HepG2 (cell line): ENCODE measurements at regions not wholly inside any gene's neighbourhood (a gene's known extent, or its start where the extent isn't known, plus 50 kb on each side); places are given as distances from the start of the nearest gene placed in this dataset.

Experiments used
- ATAC-seq: fragments of 200-7000 bp; cut with Tn5 transposase; 3 replicates; pipeline ENCODE4 v1.9.1; 2020; ENCODE audit warnings: mild to moderate bottlenecking, moderate library complexity
- BruUV-seq: library from RNA; stranded (reverse); fragments of 400-500 nt; replicated peaks from 2 replicates; lab custom pipeline; 2021; lab: Mats Ljungman, UMichigan
- CTCF ChIA-PET: fragments of 300-600 bp; formaldehyde crosslinking; extraction: SDS; loops from one replicate; lab custom pipeline; 2021; ENCODE audit warnings: low total read pairs, inconsistent platforms, low intra/inter-chr PET ratio; lab: Yijun Ruan, JAX
- POLR2A ChIA-PET: fragments of 350-600 bp; sonication (Branson Sonifier 250); formaldehyde crosslinking; loops from one replicate; lab custom pipeline; 2020; ENCODE audit warnings: antibody characterized with exemption, inconsistent platforms; lab: Yijun Ruan, JAX
- DNase-seq: peaks from one replicate; pipeline ENCODE4 v3.0.0-alpha.2; 2015; ENCODE audit warnings: low spot score
- FAIRE-seq: peaks from 3 replicates; lab custom pipeline; 2011; peaks lifted over from hg19 to GRCh38; lab: Jason Lieb, UNC
- H2AFZ ChIP-seq: one replicate; pipeline ENCODE4 v1.6.1; 2011; ENCODE audit warnings: low read length, inconsistent platforms
- H3K27ac ChIP-seq: fragments of 300-600 bp; 3 replicates; pipeline ENCODE4 v1.8.0; 2011; ENCODE audit warnings: mixed run types, mild to moderate bottlenecking, mixed read lengths, low read length, inconsistent platforms; ENCODE audit not compliant: insufficient read depth; ENCODE audit errors: extremely low read length
- H3K27me3 ChIP-seq, 2 experiments: fragments of 200-600 bp in 1 of 2; 2 replicates in 1 of 2; 3 replicates in 1 of 2; pipeline versions ENCODE4 v1.6.0 to v1.8.0; 2011; ENCODE audit warnings: low read length in 2 of 2, mild to moderate bottlenecking in 2 of 2, moderate library complexity in 2 of 2, inconsistent platforms in 1 of 2; ENCODE audit not compliant: insufficient read depth in 2 of 2, control insufficient read depth in 1 of 2
- H3K36me3 ChIP-seq, 2 experiments: fragments of 200-600 bp in 1 of 2; replicated peaks in 1 of 2; 2 replicates in 1 of 2; 3 replicates in 1 of 2; pipeline versions ENCODE4 v1.5.1 to v1.8.0; 2011; ENCODE audit warnings: low read length in 2 of 2, inconsistent platforms in 1 of 2; ENCODE audit not compliant: insufficient read depth in 2 of 2, control insufficient read depth in 1 of 2
- H3K4me1 ChIP-seq: 2 replicates; pipeline ENCODE4 v1.5.1; 2012; ENCODE audit warnings: low read length, inconsistent platforms; ENCODE audit not compliant: insufficient read depth
- H3K4me2 ChIP-seq: 2 replicates; pipeline ENCODE4 v1.6.0; 2011; ENCODE audit warnings: low read depth, low read length, inconsistent platforms
- H3K4me3 ChIP-seq, 3 experiments: fragments of 200-600 bp in 1 of 3; sonication (generic), shearing (Covaris generic) in 1 of 3; replicated peaks in 1 of 3; 2 replicates each; pipeline ENCODE4 v1.5.1; 2011 to 2016; ENCODE audit warnings: low read length in 3 of 3, inconsistent platforms in 2 of 3, low read depth in 2 of 3, mild to moderate bottlenecking in 2 of 3, control low read depth in 1 of 3, mixed read lengths in 1 of 3; ENCODE audit not compliant: insufficient read depth in 1 of 3
- H3K79me2 ChIP-seq: one replicate; pipeline ENCODE4 v1.6.1; 2011; ENCODE audit warnings: low read length, inconsistent platforms; ENCODE audit not compliant: insufficient read depth
- H3K9ac ChIP-seq: 2 replicates; pipeline ENCODE4 v1.6.0; 2011; ENCODE audit warnings: mild to moderate bottlenecking, low read depth, low read length, inconsistent platforms; ENCODE audit not compliant: insufficient read depth
- H3K9me3 ChIP-seq: 2 replicates; pipeline ENCODE4 v1.5.1; 2012; ENCODE audit warnings: mild to moderate bottlenecking, low read length
- H4K20me1 ChIP-seq: 2 replicates; pipeline ENCODE4 v1.6.0; 2011; ENCODE audit warnings: inconsistent platforms, mild to moderate bottlenecking, low read length, moderate library complexity; ENCODE audit not compliant: insufficient read depth
- CENPBD1 ChIP-seq: sonication (generic); formaldehyde crosslinking; IDR thresholded peaks from 2 replicates; pipeline ENCODE4 v1.8.0; 2022; ENCODE audit warnings: missing genetic modification reagents, low read depth, mild to moderate bottlenecking, borderline replicate concordance
- HOXA3 ChIP-seq: sonication (generic); formaldehyde crosslinking; IDR thresholded peaks from 2 replicates; pipeline ENCODE4 v1.5.0; 2020; ENCODE audit warnings: missing genetic modification reagents
- MBD4 ChIP-seq: IDR thresholded peaks from 2 replicates; pipeline ENCODE4 v1.6.1; 2012; ENCODE audit warnings: low read length, inconsistent platforms, borderline replicate concordance
- TEF ChIP-seq: sonication (generic); formaldehyde crosslinking; IDR thresholded peaks from 2 replicates; pipeline ENCODE4 v1.5.0; 2020; ENCODE audit warnings: missing genetic modification reagents
- TMF1 ChIP-seq: sonication (generic); formaldehyde crosslinking; IDR thresholded peaks from 2 replicates; pipeline ENCODE4 v1.8.1; 2022; ENCODE audit warnings: low read depth, missing genetic modification reagents
- ZFP82 ChIP-seq: sonication (generic); formaldehyde crosslinking; IDR thresholded peaks from 2 replicates; pipeline ENCODE4 v1.5.1; 2020; ENCODE audit warnings: mild to moderate bottlenecking, missing genetic modification reagents, borderline replicate concordance
- ZNF331 ChIP-seq: sonication (generic); formaldehyde crosslinking; IDR thresholded peaks from 2 replicates; pipeline ENCODE4 v1.4.0; 2020; ENCODE audit warnings: missing genetic modification reagents
- ZNF337 ChIP-seq: sonication (generic); formaldehyde crosslinking; IDR thresholded peaks from 2 replicates; pipeline ENCODE4 v1.5.1; 2020; ENCODE audit warnings: missing genetic modification reagents, low read depth, mild to moderate bottlenecking, borderline replicate concordance
- ZNF607 ChIP-seq: sonication (generic); formaldehyde crosslinking; IDR thresholded peaks from 2 replicates; pipeline ENCODE4 v1.5.1; 2020; ENCODE audit warnings: missing genetic modification reagents, mild to moderate bottlenecking, borderline replicate concordance
- ZNF737 ChIP-seq: sonication (generic); formaldehyde crosslinking; IDR thresholded peaks from 2 replicates; pipeline ENCODE4 v1.5.0; 2020; ENCODE audit warnings: missing genetic modification reagents, mild to moderate bottlenecking, borderline replicate concordance
- WGBS: methylation state at CpG from one replicate; pipeline ENCODE4 v1.1.6; 2017; ENCODE audit warnings: low lambda C conversion rate; 5-methylcytosine and 5-hydroxymethylcytosine counted together
- in situ Hi-C: cut with HindIII; loops from 2 replicates; pipeline ENCODE4 v1.10.0; 2017; ENCODE audit warnings: low pct_unique_long_range_greater_than_20kb; ENCODE audit not compliant: extremely low pct_ligation_motif_present
- intact Hi-C: fragments of 100-400 bp; cut with micrococcal nuclease; formaldehyde crosslinking; loops from one replicate; pipeline ENCODE4 v1.10.0; 2022; ENCODE audit not compliant: unreplicated experiment
- TF ChIP-seq, protein P1 (sequence below): sonication (generic); formaldehyde crosslinking; IDR thresholded peaks from 2 replicates; pipeline ENCODE4 v1.9.0; 2022; ENCODE audit warnings: low read depth, missing genetic modification reagents
- TF ChIP-seq, protein P2 (sequence below): sonication (generic); formaldehyde crosslinking; IDR thresholded peaks from 2 replicates; pipeline ENCODE4 v1.9.0; 2022; ENCODE audit warnings: missing genetic modification reagents, mild to moderate bottlenecking, borderline replicate concordance
- TF ChIP-seq, protein P3 (sequence below): sonication (generic); formaldehyde crosslinking; conservative IDR thresholded peaks from 2 replicates; pipeline ENCODE4 v1.4.0; 2020; ENCODE audit warnings: missing genetic modification reagents

DNA sequence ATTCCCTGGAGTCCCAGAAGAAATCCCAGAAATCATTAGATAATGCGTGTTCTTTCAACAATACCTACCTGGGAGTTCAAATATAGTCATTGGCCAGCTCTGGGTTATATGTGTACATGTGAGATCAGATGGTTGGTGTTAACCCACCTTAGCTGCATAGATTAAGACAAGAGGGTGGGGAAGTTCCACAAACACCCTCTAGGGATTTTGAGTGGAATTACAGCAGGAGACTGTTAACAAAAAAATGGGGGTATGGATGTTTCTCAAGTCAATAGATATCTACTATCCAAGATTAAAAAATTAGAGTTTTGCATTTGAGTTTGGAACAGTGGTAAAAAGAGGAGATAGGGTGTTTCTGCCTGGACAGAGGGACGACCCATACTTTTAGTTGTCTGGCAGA lies 282.5 kb upstream of the CNTN3 start:
- DNase-seq (no peak), ATAC-seq (peak; percentile 63), FAIRE-seq (no peak)
- POLR2A ChIA-PET: no interaction called here
- no peaks in the 10 kb centered on the region for H3K79me2 ChIP-seq
- CTCF ChIA-PET: no interaction called here
- TF ChIP-seq ZFP82 (CRISPR knock-in tag) (no peak), CENPBD1 (no peak), HOXA3 (CRISPR knock-in tag) (no peak), ZNF607 (no peak), ZNF337 (CRISPR knock-in tag) (no peak), ZNF737 (CRISPR knock-in tag) (no peak), TMF1 (CRISPR knock-in tag) (no peak), ZNF331 (CRISPR knock-in tag) (no peak), TEF (no peak), MBD4 (no peak)
- TF ChIP-seq, protein P1, sequence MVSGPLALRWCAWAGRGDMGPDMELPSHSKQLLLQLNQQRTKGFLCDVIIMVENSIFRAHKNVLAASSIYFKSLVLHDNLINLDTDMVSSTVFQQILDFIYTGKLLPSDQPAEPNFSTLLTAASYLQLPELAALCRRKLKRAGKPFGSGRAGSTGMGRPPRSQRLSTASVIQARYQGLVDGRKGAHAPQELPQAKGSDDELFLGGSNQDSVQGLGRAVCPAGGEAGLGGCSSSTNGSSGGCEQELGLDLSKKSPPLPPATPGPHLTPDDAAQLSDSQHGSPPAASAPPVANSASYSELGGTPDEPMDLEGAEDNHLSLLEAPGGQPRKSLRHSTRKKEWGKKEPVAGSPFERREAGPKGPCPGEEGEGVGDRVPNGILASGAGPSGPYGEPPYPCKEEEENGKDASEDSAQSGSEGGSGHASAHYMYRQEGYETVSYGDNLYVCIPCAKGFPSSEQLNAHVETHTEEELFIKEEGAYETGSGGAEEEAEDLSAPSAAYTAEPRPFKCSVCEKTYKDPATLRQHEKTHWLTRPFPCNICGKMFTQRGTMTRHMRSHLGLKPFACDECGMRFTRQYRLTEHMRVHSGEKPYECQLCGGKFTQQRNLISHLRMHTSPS (CRISPR knock-in tag): no peak
- TF ChIP-seq, protein P2, sequence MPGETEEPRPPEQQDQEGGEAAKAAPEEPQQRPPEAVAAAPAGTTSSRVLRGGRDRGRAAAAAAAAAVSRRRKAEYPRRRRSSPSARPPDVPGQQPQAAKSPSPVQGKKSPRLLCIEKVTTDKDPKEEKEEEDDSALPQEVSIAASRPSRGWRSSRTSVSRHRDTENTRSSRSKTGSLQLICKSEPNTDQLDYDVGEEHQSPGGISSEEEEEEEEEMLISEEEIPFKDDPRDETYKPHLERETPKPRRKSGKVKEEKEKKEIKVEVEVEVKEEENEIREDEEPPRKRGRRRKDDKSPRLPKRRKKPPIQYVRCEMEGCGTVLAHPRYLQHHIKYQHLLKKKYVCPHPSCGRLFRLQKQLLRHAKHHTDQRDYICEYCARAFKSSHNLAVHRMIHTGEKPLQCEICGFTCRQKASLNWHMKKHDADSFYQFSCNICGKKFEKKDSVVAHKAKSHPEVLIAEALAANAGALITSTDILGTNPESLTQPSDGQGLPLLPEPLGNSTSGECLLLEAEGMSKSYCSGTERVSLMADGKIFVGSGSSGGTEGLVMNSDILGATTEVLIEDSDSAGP (CRISPR knock-in tag): no peak
- TF ChIP-seq, protein P3, sequence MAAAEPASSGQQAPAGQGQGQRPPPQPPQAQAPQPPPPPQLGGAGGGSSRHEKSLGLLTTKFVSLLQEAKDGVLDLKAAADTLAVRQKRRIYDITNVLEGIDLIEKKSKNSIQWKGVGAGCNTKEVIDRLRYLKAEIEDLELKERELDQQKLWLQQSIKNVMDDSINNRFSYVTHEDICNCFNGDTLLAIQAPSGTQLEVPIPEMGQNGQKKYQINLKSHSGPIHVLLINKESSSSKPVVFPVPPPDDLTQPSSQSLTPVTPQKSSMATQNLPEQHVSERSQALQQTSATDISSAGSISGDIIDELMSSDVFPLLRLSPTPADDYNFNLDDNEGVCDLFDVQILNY: no peak
- H2AFZ ChIP-seq: no peak overlapping the region
- no peak overlapping the region for H3K4me2 ChIP-seq
- BruUV-seq: no TSS peak
- intact Hi-C loops (no loop called here), in situ Hi-C loops (no loop called here)
- no peak overlapping the region for H3K27ac ChIP-seq
- no peaks in the 10 kb centered on the region for H4K20me1 ChIP-seq
- H3K4me3 ChIP-seq: no peak overlapping the region
- WGBS: 0% methylated on average over 2 of the region's 2 CpGs
- H3K9me3 ChIP-seq: no peaks in the 10 kb centered on the region
- H3K9ac ChIP-seq: no peak overlapping the region
- no peaks in the 10 kb centered on the region for H3K27me3 ChIP-seq
- no peaks in the 10 kb centered on the region for H3K4me1 ChIP-seq
- H3K36me3 ChIP-seq: no peaks in the 10 kb centered on the region
